OCI-LY7 (cell line): ENCODE measurements at regions not wholly inside any gene's neighbourhood (a gene's known extent, or its start where the extent isn't known, plus 50 kb on each side); places are given as distances from the start of the nearest gene placed in this dataset.

ENCODE experiments used
- BruUV-seq: library from RNA; stranded (reverse); fragments of 400-500 nt; replicated peaks from 2 replicates; lab custom pipeline; 2021; lab: Mats Ljungman, UMichigan
- CTCF ChIA-PET: fragments of 300-600 bp; sonication (Branson Sonifier 250); formaldehyde crosslinking; loops from one replicate; lab custom pipeline; 2022; ENCODE audit warnings: antibody characterized with exemption; ENCODE audit not compliant: unreplicated experiment; lab: Charles Lee
- POLR2A ChIA-PET: fragments of 300-600 bp; sonication (Branson Sonifier 250); formaldehyde crosslinking; loops from one replicate; lab custom pipeline; 2022; ENCODE audit warnings: antibody characterized with exemption; lab: Charles Lee
- DNase-seq: peaks from one replicate; pipeline ENCODE4 v3.0.0-alpha.2; 2015; ENCODE audit warnings: low spot score
- H2AFZ ChIP-seq: fragments of 200-600 bp; sonication (generic), shearing (Covaris generic); 2 replicates; pipeline ENCODE4 v1.6.1; 2014; ENCODE audit warnings: mild to moderate bottlenecking, antibody characterized with exemption, low read length, moderate library complexity
- H3K27ac ChIP-seq: fragments of 200-600 bp; sonication (generic); 2 replicates; pipeline ENCODE4 v1.5.1; 2014; ENCODE audit warnings: mixed run types, low read depth, mild to moderate bottlenecking, moderate library complexity, low read length, inconsistent platforms; ENCODE audit not compliant: poor library complexity, severe bottlenecking
- H3K36me3 ChIP-seq: fragments of 200-600 bp; sonication (generic); 2 replicates; pipeline ENCODE4 v1.6.1; 2014; ENCODE audit warnings: mild to moderate bottlenecking, antibody characterized with exemption, low read length, moderate library complexity, mixed read lengths; ENCODE audit not compliant: insufficient read depth
- H3K4me1 ChIP-seq: fragments of 200-600 bp; sonication (generic); 2 replicates; pipeline ENCODE4 v1.5.1; 2014; ENCODE audit warnings: mild to moderate bottlenecking, low read length; ENCODE audit not compliant: insufficient read depth, poor library complexity, severe bottlenecking
- H3K4me2 ChIP-seq: fragments of 200-600 bp; sonication (generic); 2 replicates; pipeline ENCODE4 v1.6.1; 2014; ENCODE audit warnings: mild to moderate bottlenecking, low read length
- H3K4me3 ChIP-seq: fragments of 200-600 bp; sonication (generic); 2 replicates; pipeline ENCODE4 v1.5.1; 2014; ENCODE audit warnings: mild to moderate bottlenecking, low read depth, low read length; ENCODE audit not compliant: poor library complexity, severe bottlenecking
- H3K79me2 ChIP-seq: fragments of 200-600 bp; sonication (generic); 2 replicates; pipeline ENCODE4 v1.6.1; 2016; ENCODE audit warnings: low read depth, mild to moderate bottlenecking, low read length, moderate library complexity, mixed read lengths; ENCODE audit not compliant: insufficient read depth
- H3K9me2 ChIP-seq: fragments of 200-600 bp; sonication (generic); 2 replicates; pipeline ENCODE4 v1.6.1; 2016; ENCODE audit warnings: mild to moderate bottlenecking, low read length, mixed read lengths; ENCODE audit not compliant: insufficient read depth
- H3K9me3 ChIP-seq: fragments of 200-600 bp; sonication (generic); 2 replicates; pipeline ENCODE4 v1.6.1; 2014; ENCODE audit warnings: mild to moderate bottlenecking, mixed run types, low read length, mixed read lengths
- H4K20me1 ChIP-seq: fragments of 200-600 bp; sonication (generic); 2 replicates; pipeline ENCODE4 v1.6.1; 2014; ENCODE audit warnings: mild to moderate bottlenecking, antibody characterized with exemption, low read length, moderate library complexity, mixed read lengths; ENCODE audit not compliant: insufficient read depth
- EZH2phosphoT487 ChIP-seq: fragments of 200-600 bp; sonication (generic); IDR thresholded peaks from 2 replicates; pipeline ENCODE4 v1.6.1; 2018; ENCODE audit warnings: low read depth, borderline replicate concordance, mild to moderate bottlenecking, mixed run types, antibody characterized with exemption, low read length, moderate library complexity, mixed read lengths
- intact Hi-C: fragments of 100-400 bp; cut with micrococcal nuclease; formaldehyde crosslinking; loops from one replicate; pipeline ENCODE4 v1.10.0; 2022; ENCODE audit not compliant: unreplicated experiment
- TF ChIP-seq, protein P1 (sequence below): fragments of 200-600 bp; sonication (generic); conservative IDR thresholded peaks from 2 replicates; pipeline ENCODE4 v1.5.1; 2014; ENCODE audit warnings: mild to moderate bottlenecking, antibody characterized with exemption, low read length, moderate library complexity, mixed read lengths

DNA sequence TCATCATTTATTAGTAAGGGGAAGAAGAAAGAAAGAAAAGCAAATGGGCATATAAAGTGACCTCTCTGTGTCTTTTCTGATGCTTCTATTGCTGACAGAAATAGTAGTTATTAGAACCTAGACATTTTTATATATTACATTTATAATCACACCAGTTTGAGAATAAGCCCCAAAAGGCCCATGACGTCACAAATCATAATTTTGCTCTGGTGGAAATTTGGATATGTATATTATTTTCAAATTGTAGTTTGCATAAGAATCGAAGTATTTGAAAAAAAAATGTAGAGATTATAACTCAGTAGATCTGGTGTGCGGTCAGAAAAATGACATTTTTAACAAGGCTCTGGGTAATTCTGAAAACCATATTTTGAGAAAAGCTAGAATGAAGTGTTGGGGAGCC, 101.2 kb upstream of the STEAP1 start:
- no TSS peak for BruUV-seq
- H3K9me3 ChIP-seq: no peaks in the 10 kb centered on the region
- H3K79me2 ChIP-seq: no peaks in the 10 kb centered on the region
- no peaks in the 10 kb centered on the region for H3K4me1 ChIP-seq
- no peaks in the 10 kb centered on the region for H4K20me1 ChIP-seq
- H2AFZ ChIP-seq: no peak overlapping the region
- no peaks in the 10 kb centered on the region for H3K36me3 ChIP-seq
- ChIA-PET POLR2A (no interaction called here), CTCF (no interaction called here)
- intact Hi-C loops: no loop called here
- H3K4me2 ChIP-seq: no peak overlapping the region
- DNase-seq: no peak
- no peaks in the 10 kb centered on the region for H3K9me2 ChIP-seq
- H3K27ac ChIP-seq: no peak overlapping the region
- TF ChIP-seq EZH2phosphoT487: no peak
- TF ChIP-seq, protein P1, sequence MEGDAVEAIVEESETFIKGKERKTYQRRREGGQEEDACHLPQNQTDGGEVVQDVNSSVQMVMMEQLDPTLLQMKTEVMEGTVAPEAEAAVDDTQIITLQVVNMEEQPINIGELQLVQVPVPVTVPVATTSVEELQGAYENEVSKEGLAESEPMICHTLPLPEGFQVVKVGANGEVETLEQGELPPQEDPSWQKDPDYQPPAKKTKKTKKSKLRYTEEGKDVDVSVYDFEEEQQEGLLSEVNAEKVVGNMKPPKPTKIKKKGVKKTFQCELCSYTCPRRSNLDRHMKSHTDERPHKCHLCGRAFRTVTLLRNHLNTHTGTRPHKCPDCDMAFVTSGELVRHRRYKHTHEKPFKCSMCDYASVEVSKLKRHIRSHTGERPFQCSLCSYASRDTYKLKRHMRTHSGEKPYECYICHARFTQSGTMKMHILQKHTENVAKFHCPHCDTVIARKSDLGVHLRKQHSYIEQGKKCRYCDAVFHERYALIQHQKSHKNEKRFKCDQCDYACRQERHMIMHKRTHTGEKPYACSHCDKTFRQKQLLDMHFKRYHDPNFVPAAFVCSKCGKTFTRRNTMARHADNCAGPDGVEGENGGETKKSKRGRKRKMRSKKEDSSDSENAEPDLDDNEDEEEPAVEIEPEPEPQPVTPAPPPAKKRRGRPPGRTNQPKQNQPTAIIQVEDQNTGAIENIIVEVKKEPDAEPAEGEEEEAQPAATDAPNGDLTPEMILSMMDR: no peak
- H3K4me3 ChIP-seq: no peak overlapping the region

DNA sequence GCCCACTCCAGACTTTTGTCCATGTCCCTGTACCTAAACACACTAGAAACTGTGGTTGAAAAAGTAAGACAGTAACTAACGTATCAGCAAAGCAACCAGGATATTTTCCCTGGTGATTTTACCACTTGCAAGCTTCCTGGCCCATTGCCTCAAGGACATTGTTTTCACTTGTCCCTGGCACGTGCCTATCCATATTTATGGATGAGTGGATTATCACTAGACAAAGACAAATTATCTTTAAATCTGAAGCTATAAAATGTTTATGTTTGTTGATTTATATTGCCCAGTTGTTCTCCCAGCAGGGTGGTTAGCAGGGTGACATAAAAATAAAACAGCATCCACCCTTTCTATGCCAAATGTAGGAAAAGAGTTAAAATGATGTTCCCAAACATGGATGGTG, 93.2 kb upstream of the STEAP1 start:
- no TSS peak for BruUV-seq
- Histone ChIP-seq H3K4me3 (no peak overlapping the region), H3K36me3 (no peaks in the 10 kb centered on the region), H3K9me2 (no peaks in the 10 kb centered on the region), H3K4me2 (no peak overlapping the region), H3K4me1 (no peaks in the 10 kb centered on the region), H3K9me3 (no peaks in the 10 kb centered on the region), H3K79me2 (no peaks in the 10 kb centered on the region), H4K20me1 (no peaks in the 10 kb centered on the region), H3K27ac (no peak overlapping the region), H2AFZ (no peak overlapping the region)
- POLR2A ChIA-PET: interaction anchor here (0.6 kb wide), 2 partner anchors 390 to 1216 kb away, joined by 4 to 5 read pairs; no protein-coding TSS in a partner anchor
- DNase-seq: no peak
- TF ChIP-seq, protein P1: no peak
- no peak for TF ChIP-seq EZH2phosphoT487
- CTCF ChIA-PET: no interaction called here
- intact Hi-C loops: no loop called here

DNA sequence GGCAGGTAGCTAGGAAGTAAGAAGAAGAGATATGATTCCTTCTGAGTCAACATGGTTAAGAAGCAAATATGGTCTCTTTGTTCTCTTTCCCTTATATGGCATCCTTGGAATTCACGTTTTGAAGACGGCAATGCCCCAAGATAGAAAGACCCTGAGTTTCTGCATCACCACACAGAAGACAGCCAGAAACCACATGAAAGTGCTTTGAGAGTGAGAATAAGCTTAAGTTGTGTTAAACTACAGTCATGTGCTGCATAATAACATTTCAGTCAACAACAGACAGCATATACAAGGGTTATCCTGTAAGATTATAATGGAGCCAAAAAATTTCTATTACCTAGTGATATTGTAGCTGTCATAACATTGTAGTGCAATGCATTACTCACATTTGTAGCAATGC, 89.9 kb upstream of the STEAP1 start:
- TF ChIP-seq EZH2phosphoT487: no peak
- TF ChIP-seq, protein P1: no peak
- ChIA-PET CTCF (no interaction called here), POLR2A (no interaction called here)
- no peaks in the 10 kb centered on the region for H3K79me2 ChIP-seq
- no peak overlapping the region for H3K27ac ChIP-seq
- intact Hi-C loops: no loop called here
- no peaks in the 10 kb centered on the region for H3K9me2 ChIP-seq
- H3K36me3 ChIP-seq: no peaks in the 10 kb centered on the region
- H3K9me3 ChIP-seq: no peaks in the 10 kb centered on the region
- H4K20me1 ChIP-seq: no peaks in the 10 kb centered on the region
- no peak overlapping the region for H3K4me3 ChIP-seq
- DNase-seq: no peak
- no peak overlapping the region for H2AFZ ChIP-seq
- no peak overlapping the region for H3K4me2 ChIP-seq
- no peaks in the 10 kb centered on the region for H3K4me1 ChIP-seq
- BruUV-seq: no TSS peak
